ENCODE measurements at regions not wholly inside any gene's neighbourhood (a gene's known extent, or its start where the extent isn't known, plus 50 kb on each side); places are given as distances from the start of the nearest gene placed in this dataset.
"Not testable (repeated sequence)": the region's sequence is repeated elsewhere in the genome, so short reads cannot be mapped to it uniquely, and the experiment has no call there.

DNA sequence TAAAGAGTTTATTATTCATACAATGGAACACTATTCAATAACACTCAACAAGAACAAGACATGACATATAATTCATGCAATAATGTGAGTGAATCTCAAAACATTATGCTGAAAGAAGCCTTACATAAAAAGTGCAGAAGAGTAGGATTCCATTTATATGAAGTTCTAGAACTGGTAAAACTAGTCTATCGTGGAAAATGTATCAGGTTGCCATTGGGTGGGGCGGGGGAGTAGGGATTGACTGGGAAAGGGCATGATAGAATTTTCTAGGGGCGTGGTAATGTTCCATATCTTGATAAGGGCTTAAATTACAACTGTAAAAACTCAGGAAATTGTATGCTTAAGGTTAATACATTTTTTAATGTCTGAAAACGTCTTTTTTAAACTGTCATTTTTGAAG lies 247.9 kb downstream of the SATB1 start:
- Histone ChIP-seq H3K27ac (no peak overlapping the region), H3K9ac (no peak overlapping the region), H3K36me3 (0 out of 2 replicates have a peak, but pooled peaks cover 9% of the 10 kb centered on the region), H3K4me3 (no peak overlapping the region), H3K27me3 (no peaks in the 10 kb centered on the region), H4K20me1 (no peaks in the 10 kb centered on the region), H3K4me2 (no peak overlapping the region), H3K9me3 (peaks cover 14% of the 10 kb centered on the region), H3K4me1 (no peaks in the 10 kb centered on the region)
- no peak for TF ChIP-seq Cebpa-rat (IDR thresholded peaks at IDR 0.05)

DNA sequence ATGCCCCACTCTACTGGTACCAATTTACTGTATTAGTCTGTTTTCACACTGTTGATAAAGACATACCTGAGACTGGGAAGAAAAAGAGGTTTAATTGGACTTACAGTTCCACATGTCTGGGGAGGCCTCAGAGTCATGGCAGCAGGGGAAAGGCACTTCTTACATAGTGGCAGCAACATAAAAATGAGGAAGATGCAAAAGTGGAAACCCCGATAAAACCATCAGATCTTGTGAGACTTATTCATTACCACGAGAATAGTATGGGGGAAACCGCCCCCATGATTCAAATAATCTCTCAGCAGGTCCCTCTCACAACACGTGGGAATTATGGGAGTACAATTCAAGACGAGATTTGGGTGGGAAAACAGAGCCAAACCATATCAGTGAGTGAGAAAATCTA lies 251.2 kb downstream of the SATB1 start:
- H3K27ac ChIP-seq, H3K9ac ChIP-seq, H3K4me2 ChIP-seq, H3K4me1 ChIP-seq, H3K27me3 ChIP-seq, H3K4me3 ChIP-seq, H4K20me1 ChIP-seq, H3K36me3 ChIP-seq: not testable (repeated sequence)
- H3K9me3 ChIP-seq: peaks cover 19% of the 10 kb centered on the region

DNA sequence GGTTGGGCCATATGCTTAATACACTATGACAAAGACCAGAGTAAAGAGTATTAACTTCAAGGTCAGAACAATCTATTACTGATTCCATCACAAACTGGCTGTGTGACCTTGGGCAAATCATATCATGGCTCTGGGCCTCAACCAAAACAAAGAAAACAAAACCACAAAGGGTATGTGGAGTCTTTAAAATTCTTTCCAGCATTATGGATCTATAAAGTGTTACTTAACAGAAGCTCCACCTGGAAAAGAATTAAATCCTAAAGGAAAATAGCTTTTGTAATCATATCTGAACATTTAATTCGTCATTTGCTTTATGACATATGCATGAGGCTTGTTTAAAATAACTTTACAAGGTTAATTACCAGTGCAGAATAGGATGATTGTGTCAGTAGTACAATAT lies 265.5 kb downstream of the SATB1 start:
- no peak for TF ChIP-seq Cebpa-rat (IDR thresholded peaks at IDR 0.05)
- no peak overlapping the region for H3K27ac ChIP-seq
- no peaks in the 10 kb centered on the region for H3K4me1 ChIP-seq
- no peak overlapping the region for H3K4me2 ChIP-seq
- no peaks in the 10 kb centered on the region for H3K27me3 ChIP-seq
- no peaks in the 10 kb centered on the region for H3K36me3 ChIP-seq
- H3K9me3 ChIP-seq: no peaks in the 10 kb centered on the region
- H3K4me3 ChIP-seq: no peak overlapping the region
- no peak overlapping the region for H3K9ac ChIP-seq
- no peaks in the 10 kb centered on the region for H4K20me1 ChIP-seq

DNA sequence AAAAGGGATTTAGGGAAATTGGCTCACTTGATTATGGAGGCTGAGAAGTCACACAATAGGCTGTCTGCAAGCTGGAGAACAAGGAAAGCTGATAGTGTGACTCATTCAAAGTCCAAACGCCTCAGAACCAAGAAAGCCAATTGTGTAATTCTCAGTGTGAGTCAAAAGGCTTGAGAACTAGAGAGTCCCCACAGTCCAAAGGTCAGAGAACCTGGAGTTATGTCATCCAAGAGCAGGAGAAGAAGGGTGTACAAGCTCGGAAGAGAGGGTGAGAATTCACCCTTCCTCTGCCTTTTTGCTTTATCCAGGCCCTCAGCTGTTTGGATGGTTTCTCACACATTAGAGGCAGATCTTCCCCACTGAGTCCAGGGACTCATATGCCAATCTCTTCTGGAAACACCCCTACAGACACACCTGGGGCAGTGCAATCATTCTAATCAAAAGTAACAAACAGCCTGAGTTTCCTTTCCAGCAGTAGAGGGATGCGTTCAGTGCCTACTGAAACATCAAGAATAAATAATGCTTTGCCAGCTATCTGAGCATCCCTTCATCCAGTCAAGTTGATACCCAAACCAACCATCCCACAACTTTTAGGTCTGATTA lies 271.5 kb downstream of the SATB1 start:
- Histone ChIP-seq H3K4me2 (no peak overlapping the region), H3K4me3 (no peak overlapping the region), H3K9me3 (no peaks in the 10 kb centered on the region), H4K20me1 (no peaks in the 10 kb centered on the region), H3K27me3 (no peaks in the 10 kb centered on the region), H3K9ac (no peak overlapping the region), H3K27ac (no peak overlapping the region), H3K4me1 (no peaks in the 10 kb centered on the region), H3K36me3 (no peaks in the 10 kb centered on the region)
- TF ChIP-seq Cebpa-rat (IDR thresholded peaks at IDR 0.05): no peak

DNA sequence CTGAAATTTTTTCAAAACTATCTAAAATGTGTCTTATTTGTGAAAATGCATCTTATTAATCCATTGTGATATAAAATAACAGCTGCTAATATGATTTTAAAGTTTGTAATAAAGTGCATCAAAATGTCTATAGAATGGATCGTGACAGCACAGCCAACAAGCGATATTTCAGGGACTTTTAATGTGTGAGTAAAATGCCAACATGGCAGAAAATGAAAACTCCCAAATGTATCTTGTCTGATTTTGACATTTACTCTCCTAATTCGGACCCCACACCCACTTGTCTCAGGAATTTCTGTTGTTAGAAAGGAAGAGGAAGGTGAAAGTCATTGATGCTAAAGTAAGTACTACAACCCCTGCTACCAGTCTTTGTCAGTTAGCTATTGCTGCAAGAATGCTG lies 273.9 kb downstream of the SATB1 start:
- Histone ChIP-seq H3K27me3 (no peaks in the 10 kb centered on the region), H3K9ac (no peak overlapping the region), H3K4me1 (no peaks in the 10 kb centered on the region), H4K20me1 (no peaks in the 10 kb centered on the region), H3K27ac (no peak overlapping the region), H3K4me3 (no peak overlapping the region), H3K4me2 (no peak overlapping the region), H3K36me3 (no peaks in the 10 kb centered on the region), H3K9me3 (no peaks in the 10 kb centered on the region)
- no peak for TF ChIP-seq Cebpa-rat (IDR thresholded peaks at IDR 0.05)

DNA sequence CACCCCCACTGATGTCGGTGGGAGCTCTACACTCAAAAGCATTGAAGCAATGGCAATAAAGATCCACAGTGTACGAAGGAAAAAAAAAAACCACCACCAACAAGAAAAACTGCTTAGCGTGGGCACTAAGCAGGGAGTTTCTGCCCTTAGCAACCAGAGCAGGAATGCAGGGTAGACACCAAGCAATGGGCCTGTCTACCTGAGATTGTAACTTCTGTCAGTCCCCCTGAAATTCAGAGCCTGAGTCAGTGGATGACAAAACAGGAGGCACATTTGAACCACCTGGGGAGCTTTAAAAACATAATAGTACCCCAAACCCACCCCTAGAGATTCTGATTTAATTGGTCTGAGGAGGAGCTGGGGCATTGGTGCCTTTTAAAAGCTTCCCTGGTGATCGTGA lies 275.2 kb downstream of the SATB1 start:
- Histone ChIP-seq H3K4me2 (no peak overlapping the region), H3K36me3 (no peaks in the 10 kb centered on the region)

DNA sequence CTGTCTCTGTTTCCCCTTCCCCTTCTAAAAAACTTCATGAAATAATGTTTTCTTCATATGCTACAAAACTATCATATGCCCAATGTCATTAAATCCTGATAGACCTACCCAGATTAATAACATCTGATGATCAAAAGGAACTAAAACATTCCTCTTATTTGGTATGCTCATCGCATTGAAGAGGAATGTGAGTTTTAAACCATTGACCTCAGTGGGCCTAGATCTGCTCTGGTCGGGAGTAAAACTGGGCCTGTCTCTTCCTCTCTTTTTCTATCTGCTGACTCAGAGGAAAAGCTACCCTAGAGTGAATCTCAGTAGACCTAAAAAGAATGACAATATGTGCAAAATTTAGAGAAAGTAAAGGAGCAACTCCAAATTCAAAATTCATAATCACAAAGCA lies 275.8 kb downstream of the SATB1 start:
- Histone ChIP-seq H3K9me3 (no peaks in the 10 kb centered on the region), H3K4me3 (no peak overlapping the region), H3K9ac (no peak overlapping the region), H3K4me2 (no peak overlapping the region), H3K4me1 (no peaks in the 10 kb centered on the region), H3K27me3 (no peaks in the 10 kb centered on the region), H3K27ac (no peak overlapping the region), H4K20me1 (no peaks in the 10 kb centered on the region), H3K36me3 (no peaks in the 10 kb centered on the region)
- TF ChIP-seq Cebpa-rat (IDR thresholded peaks at IDR 0.05): no peak

More for the DNA sequence above, 275.2 kb downstream of the SATB1 start:
- no peaks in the 10 kb centered on the region for H4K20me1 ChIP-seq
- TF ChIP-seq Cebpa-rat (IDR thresholded peaks at IDR 0.05): no peak
- H3K27ac ChIP-seq: no peak overlapping the region
- H3K4me1 ChIP-seq: no peaks in the 10 kb centered on the region
- H3K4me3 ChIP-seq: no peak overlapping the region
- H3K27me3 ChIP-seq: no peaks in the 10 kb centered on the region
- no peak overlapping the region for H3K9ac ChIP-seq
- no peaks in the 10 kb centered on the region for H3K9me3 ChIP-seq

DNA sequence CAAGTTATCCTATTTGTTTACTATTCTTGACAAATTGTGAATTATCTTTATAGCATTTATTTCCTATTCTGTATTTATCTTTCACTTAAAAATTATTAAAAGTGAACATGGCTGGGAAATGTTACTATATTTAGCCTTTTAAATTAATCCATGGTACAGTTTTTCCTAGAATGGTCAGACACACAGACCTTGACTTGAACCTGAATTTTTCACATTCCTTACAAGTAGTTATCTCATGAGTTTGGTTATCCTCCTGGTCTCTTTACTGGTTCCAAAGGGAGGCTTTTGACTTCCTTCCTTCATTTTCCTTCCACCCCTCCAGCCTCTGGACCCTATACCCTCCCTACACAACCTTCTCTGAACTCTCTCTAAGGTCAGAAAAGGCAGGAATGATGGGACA lies 280.6 kb downstream of the SATB1 start:
- no peak for TF ChIP-seq Cebpa-rat (IDR thresholded peaks at IDR 0.05)
- no peak overlapping the region for H3K9ac ChIP-seq
- H3K27ac ChIP-seq: no peak overlapping the region
- no peak overlapping the region for H3K4me3 ChIP-seq
- no peaks in the 10 kb centered on the region for H4K20me1 ChIP-seq
- H3K4me2 ChIP-seq: no peak overlapping the region
- H3K36me3 ChIP-seq: no peaks in the 10 kb centered on the region
- no peaks in the 10 kb centered on the region for H3K4me1 ChIP-seq
- H3K27me3 ChIP-seq: no peaks in the 10 kb centered on the region
- H3K9me3 ChIP-seq: no peaks in the 10 kb centered on the region

DNA sequence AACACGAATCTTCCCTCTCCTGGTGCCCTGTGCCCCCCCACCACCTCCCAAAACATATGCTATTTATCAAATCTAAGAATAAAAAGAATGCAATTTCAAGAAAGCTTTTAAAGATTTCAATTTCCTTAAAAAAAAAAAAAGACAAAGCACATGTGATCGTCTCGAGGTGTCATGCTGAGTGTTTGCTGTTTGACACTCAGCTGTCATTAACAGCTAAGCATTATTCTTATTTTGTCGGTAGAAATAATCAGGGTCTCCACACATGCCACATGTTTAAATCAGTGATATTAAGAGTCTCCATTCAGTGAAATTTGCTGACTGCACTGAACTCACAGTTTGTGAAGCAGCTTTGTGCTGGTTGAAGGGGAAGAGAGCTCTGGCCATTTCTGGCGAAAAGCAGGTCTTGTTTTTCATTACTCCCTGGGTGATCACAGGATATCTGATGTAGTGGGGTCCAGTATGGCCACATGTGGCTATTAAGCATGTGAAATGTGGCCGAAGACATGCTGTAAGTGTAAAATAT lies 281.8 kb downstream of the SATB1 start:
- no peaks in the 10 kb centered on the region for H3K4me1 ChIP-seq

DNA sequence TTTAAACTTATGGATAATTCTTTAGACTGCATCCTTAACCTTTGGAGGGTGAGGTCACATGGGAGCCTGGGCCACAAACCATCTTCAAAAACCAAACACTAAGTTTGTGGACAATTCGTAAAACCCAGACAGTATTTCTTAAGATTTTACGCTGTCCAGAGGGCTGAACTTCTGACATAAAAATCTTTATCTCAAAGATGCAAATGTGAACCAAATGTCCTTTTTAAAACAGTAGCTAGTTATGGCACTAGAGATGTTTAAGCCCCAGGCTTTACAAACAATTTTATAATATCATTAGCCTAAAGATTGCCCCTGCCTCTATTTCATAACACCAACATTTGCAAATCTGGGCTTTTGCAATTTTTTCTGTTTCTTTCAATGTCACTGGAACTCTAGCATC lies 287.2 kb downstream of the SATB1 start:
- H4K20me1 ChIP-seq: no peaks in the 10 kb centered on the region
- H3K4me3 ChIP-seq: no peak overlapping the region
- no peak overlapping the region for H3K9ac ChIP-seq
- no peaks in the 10 kb centered on the region for H3K36me3 ChIP-seq
- H3K9me3 ChIP-seq: peaks cover 10% of the 10 kb centered on the region; the same call in 1 of the 2 replicates
- no peak for TF ChIP-seq Cebpa-rat (IDR thresholded peaks at IDR 0.05)
- H3K4me1 ChIP-seq: peaks cover 7% of the 10 kb centered on the region; the same call in 1 of the 2 replicates
- no peak overlapping the region for H3K27ac ChIP-seq
- no peaks in the 10 kb centered on the region for H3K27me3 ChIP-seq
- no peak overlapping the region for H3K4me2 ChIP-seq

More for the DNA sequence above, 281.8 kb downstream of the SATB1 start:
- H3K36me3 ChIP-seq: no peaks in the 10 kb centered on the region
- H3K4me2 ChIP-seq: no peak overlapping the region
- H3K27ac ChIP-seq: no peak overlapping the region
- no peaks in the 10 kb centered on the region for H3K9me3 ChIP-seq
- TF ChIP-seq Cebpa-rat (IDR thresholded peaks at IDR 0.05): no peak
- H4K20me1 ChIP-seq: no peaks in the 10 kb centered on the region
- H3K4me3 ChIP-seq: no peak overlapping the region
- H3K27me3 ChIP-seq: no peaks in the 10 kb centered on the region
- H3K9ac ChIP-seq: no peak overlapping the region
